Spleen (tissue), 7 donors: ENCODE measurements at regions not wholly inside any gene's neighbourhood (a gene's known extent, or its start where the extent isn't known, plus 50 kb on each side); places are given as distances from the start of the nearest gene placed in this dataset.

Experiments
- CTCF ChIP-seq, 11 experiments: fragments of 200-600 bp in 7 of 11; fragments of 450-650 bp in 4 of 11; sonication (generic) in 4 of 11; IDR thresholded peaks in 8 of 11; conservative IDR thresholded peaks in 3 of 11; 1 replicate in 7 of 11; 2 replicates in 4 of 11; pipeline versions ENCODE4 v1.4.0 to v1.8.0; 2016 to 2021; ENCODE audit warnings: antibody characterized with exemption in 11 of 11, inconsistent platforms in 4 of 11, mild to moderate bottlenecking in 1 of 11
- POLR2A ChIP-seq, 3 donors: fragments of 450-650 bp; IDR thresholded peaks; one replicate each; pipeline ENCODE4 v1.5.1; 2017; ENCODE audit warnings: antibody characterized with exemption in 3 of 3, mild to moderate bottlenecking in 1 of 3
- donor health status: DM: no; HTN: no; CAD: no; lungs with moderate emphysema.
- donor health status: DM: no; HTN: no; CAD: no.
- donor health status: DM: no; HTN: no; CAD: no.

DNA sequence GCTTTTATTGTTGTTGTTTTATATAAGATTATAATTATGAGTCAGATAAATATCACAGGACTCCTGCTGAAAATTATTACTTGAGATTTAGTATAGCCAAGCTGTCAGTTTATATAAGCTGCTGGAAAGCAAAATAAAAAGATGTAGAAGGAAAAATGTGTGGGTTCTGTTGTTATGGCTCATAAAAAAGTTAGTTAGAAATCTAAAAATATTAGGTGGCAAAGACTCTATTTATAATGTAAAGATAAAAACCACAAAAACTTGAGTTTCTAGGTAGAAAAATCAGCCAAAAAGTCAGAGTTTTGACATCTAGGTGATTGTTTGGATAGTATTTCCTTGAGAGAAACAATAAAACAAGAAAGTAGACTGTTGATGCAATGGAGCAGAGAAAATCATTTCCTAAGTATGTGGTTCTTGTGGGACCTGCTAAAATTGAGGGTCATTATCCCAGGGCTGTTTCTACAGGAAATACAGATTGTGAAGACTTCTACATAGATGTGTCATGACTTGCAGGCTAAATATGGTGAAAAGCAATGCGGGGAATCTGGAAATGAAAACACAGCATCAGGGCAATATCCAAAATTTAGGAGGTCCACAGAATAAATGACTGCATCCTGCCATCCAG, 1109.6 kb upstream of the CADM2 start:
- TF ChIP-seq CTCF (IDR thresholded peaks at IDR 0.05 in 8 of 11, conservative IDR thresholded peaks at IDR 0.05 in 3 of 11) (no peak), POLR2A (IDR thresholded peaks at IDR 0.05) (no peak)
